ENCODE measurements at regions not wholly inside any gene's neighbourhood (a gene's known extent, or its start where the extent isn't known, plus 50 kb on each side); places are given as distances from the start of the nearest gene placed in this dataset.

DNA sequence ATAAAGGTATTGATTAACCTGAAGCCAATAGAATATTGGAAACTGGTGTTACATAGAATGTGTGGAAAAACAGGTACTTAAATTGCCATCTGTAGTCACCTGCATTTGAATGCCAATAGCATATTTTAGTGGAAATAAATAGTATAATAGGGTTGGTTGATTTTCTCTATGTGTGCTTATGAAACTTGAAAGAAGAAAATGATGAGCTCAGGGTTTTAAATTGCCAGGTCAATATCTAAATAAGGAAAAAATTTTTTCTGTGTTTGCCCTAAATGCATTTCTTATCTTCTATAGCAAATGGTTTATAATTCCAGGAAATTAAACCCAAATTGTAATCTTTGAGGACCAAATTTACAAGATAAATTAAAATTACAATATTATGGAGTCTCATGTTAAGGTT is 626.6 kb downstream of the CDH8 start:
- no peak for TF ChIP-seq POLR2AphosphoS5 (IDR thresholded peaks at IDR 0.05; ENCODE audit: low read depth)
- TF ChIP-seq, protein P1, sequence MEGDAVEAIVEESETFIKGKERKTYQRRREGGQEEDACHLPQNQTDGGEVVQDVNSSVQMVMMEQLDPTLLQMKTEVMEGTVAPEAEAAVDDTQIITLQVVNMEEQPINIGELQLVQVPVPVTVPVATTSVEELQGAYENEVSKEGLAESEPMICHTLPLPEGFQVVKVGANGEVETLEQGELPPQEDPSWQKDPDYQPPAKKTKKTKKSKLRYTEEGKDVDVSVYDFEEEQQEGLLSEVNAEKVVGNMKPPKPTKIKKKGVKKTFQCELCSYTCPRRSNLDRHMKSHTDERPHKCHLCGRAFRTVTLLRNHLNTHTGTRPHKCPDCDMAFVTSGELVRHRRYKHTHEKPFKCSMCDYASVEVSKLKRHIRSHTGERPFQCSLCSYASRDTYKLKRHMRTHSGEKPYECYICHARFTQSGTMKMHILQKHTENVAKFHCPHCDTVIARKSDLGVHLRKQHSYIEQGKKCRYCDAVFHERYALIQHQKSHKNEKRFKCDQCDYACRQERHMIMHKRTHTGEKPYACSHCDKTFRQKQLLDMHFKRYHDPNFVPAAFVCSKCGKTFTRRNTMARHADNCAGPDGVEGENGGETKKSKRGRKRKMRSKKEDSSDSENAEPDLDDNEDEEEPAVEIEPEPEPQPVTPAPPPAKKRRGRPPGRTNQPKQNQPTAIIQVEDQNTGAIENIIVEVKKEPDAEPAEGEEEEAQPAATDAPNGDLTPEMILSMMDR (conservative IDR thresholded peaks at IDR 0.05; ENCODE audit: low read depth in 2 of 2): no peak
- TF ChIP-seq EZH2 (IDR thresholded peaks at IDR 0.05; ENCODE audit: low read depth, unreplicated experiment): no peak
- no peak for TF ChIP-seq EZH2phosphoT487 (IDR thresholded peaks at IDR 0.05; ENCODE audit: unreplicated experiment)
- TF ChIP-seq, protein P2, sequence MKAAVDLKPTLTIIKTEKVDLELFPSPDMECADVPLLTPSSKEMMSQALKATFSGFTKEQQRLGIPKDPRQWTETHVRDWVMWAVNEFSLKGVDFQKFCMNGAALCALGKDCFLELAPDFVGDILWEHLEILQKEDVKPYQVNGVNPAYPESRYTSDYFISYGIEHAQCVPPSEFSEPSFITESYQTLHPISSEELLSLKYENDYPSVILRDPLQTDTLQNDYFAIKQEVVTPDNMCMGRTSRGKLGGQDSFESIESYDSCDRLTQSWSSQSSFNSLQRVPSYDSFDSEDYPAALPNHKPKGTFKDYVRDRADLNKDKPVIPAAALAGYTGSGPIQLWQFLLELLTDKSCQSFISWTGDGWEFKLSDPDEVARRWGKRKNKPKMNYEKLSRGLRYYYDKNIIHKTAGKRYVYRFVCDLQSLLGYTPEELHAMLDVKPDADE (IDR thresholded peaks at IDR 0.05): no peak
- TF ChIP-seq, protein P3, sequence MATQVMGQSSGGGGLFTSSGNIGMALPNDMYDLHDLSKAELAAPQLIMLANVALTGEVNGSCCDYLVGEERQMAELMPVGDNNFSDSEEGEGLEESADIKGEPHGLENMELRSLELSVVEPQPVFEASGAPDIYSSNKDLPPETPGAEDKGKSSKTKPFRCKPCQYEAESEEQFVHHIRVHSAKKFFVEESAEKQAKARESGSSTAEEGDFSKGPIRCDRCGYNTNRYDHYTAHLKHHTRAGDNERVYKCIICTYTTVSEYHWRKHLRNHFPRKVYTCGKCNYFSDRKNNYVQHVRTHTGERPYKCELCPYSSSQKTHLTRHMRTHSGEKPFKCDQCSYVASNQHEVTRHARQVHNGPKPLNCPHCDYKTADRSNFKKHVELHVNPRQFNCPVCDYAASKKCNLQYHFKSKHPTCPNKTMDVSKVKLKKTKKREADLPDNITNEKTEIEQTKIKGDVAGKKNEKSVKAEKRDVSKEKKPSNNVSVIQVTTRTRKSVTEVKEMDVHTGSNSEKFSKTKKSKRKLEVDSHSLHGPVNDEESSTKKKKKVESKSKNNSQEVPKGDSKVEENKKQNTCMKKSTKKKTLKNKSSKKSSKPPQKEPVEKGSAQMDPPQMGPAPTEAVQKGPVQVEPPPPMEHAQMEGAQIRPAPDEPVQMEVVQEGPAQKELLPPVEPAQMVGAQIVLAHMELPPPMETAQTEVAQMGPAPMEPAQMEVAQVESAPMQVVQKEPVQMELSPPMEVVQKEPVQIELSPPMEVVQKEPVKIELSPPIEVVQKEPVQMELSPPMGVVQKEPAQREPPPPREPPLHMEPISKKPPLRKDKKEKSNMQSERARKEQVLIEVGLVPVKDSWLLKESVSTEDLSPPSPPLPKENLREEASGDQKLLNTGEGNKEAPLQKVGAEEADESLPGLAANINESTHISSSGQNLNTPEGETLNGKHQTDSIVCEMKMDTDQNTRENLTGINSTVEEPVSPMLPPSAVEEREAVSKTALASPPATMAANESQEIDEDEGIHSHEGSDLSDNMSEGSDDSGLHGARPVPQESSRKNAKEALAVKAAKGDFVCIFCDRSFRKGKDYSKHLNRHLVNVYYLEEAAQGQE (IDR thresholded peaks at IDR 0.05; ENCODE audit: unreplicated experiment): no peak
- no peak for TF ChIP-seq STAT1 (IDR thresholded peaks at IDR 0.05; ENCODE audit: unreplicated experiment)
- no peak for TF ChIP-seq JUNB (IDR thresholded peaks at IDR 0.05; ENCODE audit: unreplicated experiment)
- TF ChIP-seq CREB1 (CRISPR knock-in tag; IDR thresholded peaks at IDR 0.05; ENCODE audit: low read depth): no peak
- no peak for TF ChIP-seq NANOG (IDR thresholded peaks at IDR 0.05; ENCODE audit: borderline replicate concordance)
- TF ChIP-seq, protein P4, sequence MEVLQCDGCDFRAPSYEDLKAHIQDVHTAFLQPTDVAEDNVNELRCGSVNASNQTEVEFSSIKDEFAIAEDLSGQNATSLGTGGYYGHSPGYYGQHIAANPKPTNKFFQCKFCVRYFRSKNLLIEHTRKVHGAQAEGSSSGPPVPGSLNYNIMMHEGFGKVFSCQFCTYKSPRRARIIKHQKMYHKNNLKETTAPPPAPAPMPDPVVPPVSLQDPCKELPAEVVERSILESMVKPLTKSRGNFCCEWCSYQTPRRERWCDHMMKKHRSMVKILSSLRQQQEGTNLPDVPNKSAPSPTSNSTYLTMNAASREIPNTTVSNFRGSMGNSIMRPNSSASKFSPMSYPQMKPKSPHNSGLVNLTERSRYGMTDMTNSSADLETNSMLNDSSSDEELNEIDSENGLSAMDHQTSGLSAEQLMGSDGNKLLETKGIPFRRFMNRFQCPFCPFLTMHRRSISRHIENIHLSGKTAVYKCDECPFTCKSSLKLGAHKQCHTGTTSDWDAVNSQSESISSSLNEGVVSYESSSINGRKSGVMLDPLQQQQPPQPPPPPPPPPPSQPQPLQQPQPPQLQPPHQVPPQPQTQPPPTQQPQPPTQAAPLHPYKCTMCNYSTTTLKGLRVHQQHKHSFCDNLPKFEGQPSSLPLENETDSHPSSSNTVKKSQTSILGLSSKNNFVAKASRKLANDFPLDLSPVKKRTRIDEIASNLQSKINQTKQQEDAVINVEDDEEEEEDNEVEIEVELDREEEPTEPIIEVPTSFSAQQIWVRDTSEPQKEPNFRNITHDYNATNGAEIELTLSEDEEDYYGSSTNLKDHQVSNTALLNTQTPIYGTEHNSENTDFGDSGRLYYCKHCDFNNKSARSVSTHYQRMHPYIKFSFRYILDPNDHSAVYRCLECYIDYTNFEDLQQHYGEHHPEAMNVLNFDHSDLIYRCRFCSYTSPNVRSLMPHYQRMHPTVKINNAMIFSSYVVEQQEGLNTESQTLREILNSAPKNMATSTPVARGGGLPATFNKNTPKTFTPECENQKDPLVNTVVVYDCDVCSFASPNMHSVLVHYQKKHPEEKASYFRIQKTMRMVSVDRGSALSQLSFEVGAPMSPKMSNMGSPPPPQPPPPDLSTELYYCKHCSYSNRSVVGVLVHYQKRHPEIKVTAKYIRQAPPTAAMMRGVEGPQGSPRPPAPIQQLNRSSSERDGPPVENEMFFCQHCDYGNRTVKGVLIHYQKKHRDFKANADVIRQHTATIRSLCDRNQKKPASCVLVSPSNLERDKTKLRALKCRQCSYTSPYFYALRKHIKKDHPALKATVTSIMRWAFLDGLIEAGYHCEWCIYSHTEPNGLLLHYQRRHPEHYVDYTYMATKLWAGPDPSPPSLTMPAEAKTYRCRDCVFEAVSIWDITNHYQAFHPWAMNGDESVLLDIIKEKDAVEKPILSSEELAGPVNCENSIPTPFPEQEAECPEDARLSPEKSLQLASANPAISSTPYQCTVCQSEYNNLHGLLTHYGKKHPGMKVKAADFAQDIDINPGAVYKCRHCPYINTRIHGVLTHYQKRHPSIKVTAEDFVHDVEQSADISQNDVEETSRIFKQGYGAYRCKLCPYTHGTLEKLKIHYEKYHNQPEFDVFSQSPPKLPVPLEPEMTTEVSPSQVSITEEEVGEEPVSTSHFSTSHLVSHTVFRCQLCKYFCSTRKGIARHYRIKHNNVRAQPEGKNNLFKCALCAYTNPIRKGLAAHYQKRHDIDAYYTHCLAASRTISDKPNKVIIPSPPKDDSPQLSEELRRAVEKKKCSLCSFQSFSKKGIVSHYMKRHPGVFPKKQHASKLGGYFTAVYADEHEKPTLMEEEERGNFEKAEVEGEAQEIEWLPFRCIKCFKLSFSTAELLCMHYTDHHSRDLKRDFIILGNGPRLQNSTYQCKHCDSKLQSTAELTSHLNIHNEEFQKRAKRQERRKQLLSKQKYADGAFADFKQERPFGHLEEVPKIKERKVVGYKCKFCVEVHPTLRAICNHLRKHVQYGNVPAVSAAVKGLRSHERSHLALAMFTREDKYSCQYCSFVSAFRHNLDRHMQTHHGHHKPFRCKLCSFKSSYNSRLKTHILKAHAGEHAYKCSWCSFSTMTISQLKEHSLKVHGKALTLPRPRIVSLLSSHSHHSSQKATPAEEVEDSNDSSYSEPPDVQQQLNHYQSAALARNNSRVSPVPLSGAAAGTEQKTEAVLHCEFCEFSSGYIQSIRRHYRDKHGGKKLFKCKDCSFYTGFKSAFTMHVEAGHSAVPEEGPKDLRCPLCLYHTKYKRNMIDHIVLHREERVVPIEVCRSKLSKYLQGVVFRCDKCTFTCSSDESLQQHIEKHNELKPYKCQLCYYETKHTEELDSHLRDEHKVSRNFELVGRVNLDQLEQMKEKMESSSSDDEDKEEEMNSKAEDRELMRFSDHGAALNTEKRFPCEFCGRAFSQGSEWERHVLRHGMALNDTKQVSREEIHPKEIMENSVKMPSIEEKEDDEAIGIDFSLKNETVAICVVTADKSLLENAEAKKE (CRISPR knock-in tag; IDR thresholded peaks at IDR 0.05): no peak
- TF ChIP-seq ZNF331 (CRISPR knock-in tag; IDR thresholded peaks at IDR 0.05; ENCODE audit: low read depth): no peak
- no peak for TF ChIP-seq ZNF114 (CRISPR knock-in tag; IDR thresholded peaks at IDR 0.05)
